HG03196 (cell line): ENCODE measurements at regions not wholly inside any gene's neighbourhood (a gene's known extent, or its start where the extent isn't known, plus 50 kb on each side); places are given as distances from the start of the nearest gene placed in this dataset.
"Not testable (repeated sequence)": the region's sequence is repeated elsewhere in the genome, so short reads cannot be mapped to it uniquely, and the experiment has no call there.

Source experiments
- ATAC-seq: cut with Tn5 transposase; IDR thresholded peaks from one replicate; pipeline ENCODE4 v1.9.1; 2021; ENCODE audit not compliant: unreplicated experiment

DNA sequence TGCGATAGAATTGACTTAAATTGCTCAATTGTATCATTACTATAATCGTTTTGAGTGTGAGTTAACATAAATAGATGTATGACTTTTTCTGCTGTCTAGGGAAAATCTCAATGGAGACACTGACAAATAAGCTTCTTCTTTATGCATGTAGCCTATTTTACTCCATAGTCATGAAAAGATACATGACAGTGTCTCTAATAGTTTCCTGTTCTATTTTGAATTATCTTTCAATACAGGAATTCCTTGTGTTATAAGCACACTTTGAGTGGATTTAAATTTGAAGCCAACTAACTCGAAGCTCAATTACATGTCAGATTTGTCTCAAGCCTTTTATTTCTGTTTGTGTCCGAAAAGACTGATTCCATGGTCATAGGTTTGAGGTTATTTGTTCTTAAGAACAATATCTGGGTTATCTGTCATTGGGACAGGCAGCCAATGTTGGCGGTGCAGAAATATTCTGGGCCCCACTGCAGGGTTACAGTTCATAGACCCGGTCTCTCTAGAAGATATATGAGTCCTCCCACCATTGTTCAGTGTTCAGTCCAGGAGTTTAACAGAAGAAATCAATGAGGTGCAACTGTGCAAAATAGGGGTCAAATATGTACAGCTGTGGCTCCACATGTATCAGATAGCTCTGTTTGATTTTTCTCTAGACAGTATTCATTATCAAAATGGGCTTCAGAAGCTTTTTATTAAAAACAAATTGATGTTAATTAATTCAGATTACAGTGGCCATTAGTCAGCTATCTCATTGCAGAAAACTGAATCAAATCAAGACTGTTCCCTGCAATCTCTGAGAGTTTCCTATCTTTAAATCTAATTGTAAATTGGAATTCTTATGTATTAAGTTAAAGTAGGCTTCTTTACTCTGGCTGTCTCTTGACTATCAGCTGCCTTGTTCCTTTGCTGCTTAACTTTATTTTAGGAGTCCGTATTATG is 1238.8 kb downstream of the NXPH1 start:
- ATAC-seq = no peak

DNA sequence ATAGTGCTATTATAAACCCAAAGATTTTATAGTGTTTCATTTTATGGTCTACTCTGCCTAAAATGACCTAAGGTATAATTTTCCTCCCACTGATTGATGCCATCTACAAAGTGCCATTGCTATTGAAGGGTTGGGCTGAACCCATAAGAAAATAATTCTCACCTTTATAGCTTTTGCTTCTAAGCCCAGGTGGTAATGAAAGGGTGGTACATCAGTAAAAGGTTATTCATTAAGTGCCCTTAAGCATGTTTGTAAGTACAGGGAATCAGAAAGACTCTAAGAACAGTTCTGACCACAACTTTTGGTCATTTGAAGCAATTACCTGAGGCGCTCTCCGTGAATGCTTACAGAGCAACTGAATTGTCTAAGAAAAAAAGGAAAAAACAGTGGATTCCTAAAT is 1247.3 kb downstream of the NXPH1 start:
- ATAC-seq = no peak

DNA sequence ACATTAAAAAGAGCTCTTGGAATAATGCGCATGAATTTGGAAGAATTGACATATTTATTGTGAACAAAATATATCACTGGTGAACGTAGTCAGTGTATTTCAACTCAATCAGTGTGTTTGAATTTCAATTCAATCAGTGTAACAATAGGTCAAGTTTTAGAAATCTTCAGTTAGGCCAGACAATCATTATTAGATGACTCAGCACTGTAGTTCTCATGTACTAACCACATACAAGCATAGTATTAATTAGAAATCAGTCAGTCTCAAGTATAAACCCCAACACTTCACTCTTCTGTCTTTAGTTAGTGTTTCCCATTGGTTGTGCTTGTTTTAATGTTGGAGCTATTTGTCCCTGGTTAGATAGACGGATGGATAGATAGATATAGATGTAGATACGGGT is 1247.9 kb downstream of the NXPH1 start:
- no peak for ATAC-seq

DNA sequence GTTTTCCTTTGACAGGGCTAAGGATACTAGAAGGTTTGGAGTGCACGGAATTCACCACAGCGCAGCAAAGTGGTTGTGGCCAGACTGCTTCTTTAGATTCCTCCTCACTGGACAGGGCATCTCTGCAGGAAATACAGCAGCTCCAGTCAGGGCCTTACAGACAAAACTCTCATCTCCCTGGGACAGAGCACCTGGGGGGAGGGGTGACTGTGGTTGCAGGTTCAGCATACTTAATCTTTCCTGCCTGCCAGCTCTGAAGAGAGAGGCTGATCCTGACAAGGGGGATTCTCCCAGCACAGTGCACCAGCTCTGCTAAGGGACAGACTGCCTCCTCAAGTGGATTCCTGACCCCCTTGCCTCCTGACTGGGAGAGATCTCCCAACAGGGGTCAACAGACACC is 1257.9 kb downstream of the NXPH1 start:
- no peak for ATAC-seq

DNA sequence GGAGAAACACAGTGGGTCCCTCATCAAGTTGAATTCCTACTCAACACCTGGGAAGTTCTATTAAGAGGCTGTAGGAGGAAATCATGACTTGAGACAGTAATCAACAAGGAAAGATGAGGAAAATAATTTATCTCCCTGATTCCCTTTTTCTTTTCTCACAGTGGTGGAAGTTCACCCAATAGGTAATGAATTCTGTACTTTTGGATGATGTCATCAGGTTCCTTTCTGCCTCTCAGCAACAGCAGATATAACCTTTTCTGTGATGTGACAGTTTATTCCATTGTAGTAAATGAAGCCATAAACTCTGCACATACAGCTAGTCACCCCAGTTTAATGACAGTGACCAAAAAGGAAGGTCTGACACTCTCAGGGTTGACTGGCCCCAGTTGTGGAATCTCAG is 1265.0 kb downstream of the NXPH1 start:
- ATAC-seq = no peak

DNA sequence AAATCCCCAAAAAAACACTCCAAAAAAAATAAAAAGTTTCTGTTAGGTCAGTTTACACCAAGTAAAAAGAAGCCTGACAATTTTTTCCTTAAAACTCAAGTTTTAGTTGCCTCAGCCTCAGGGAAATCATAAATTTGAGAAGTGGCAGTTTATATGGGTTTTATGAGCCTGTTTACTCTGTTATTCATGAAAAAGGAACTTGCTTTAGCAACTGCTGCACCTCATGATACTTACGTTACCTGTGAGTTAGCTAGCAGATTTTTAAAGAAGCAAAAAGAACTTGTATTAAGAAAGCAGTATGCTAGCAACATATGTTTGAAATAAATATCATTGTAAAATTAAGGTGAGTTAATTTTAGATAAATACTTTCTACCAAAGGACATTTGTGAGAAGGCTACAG is 1264.5 kb upstream of the PHF14 start:
- no peak for ATAC-seq

DNA sequence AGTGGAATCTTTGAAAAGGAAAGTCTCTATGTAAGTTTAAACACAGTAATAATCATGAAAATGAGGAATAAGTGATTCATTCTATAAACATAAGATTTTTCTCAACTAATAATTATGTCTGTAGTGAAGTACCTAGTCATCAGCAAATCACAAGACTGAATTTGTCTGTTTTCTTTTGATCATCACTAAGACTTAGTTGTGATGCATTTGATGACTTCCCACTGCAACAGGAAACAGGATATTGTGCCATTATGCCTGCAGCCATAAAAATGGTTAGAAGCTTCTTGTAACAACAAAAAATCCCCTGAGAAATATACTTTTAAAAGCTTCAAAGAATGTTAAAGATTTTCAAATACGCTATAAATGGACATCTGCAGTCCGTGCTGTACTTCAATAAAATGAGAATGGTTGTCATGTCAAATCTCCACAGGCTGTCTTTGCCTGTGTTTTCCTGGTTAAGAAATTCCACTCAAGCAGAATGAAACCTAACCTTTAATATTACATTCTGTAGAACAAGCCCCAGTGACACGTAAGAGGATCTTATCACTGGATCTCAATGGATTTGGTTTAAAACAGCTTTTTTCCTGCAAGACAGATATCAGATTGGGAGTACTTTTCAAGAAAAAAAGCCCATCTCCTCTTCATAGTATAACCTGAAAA is 1262.3 kb upstream of the PHF14 start:
- ATAC-seq = no peak

DNA sequence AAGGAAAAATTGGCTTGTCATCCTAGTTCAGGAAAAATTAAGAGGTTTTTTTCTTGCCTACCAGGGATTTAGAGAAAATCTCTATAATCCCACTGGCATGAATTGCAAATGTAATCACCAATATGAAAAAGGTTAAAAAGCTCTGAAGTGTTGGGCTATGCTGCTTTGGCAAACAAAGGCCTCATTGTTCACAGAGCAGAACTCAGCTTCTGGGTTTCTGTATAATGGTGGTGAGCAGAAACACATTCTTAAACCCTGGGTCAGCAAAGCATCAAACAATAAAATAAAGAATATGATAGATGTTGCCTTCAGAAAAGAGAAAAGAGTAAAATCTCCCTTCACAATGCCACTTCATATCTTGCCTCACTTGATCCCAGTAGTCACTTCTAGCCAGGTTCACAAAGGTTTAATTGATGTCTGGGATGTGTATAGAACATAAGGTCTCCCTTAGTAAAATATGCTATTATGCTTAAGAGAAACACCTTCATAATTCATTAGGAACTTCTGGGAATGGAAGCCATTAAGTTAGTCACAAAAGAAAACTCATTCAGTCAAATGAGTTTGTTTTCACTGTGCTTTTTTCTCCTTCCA is 1255.5 kb upstream of the PHF14 start:
- no peak for ATAC-seq

DNA sequence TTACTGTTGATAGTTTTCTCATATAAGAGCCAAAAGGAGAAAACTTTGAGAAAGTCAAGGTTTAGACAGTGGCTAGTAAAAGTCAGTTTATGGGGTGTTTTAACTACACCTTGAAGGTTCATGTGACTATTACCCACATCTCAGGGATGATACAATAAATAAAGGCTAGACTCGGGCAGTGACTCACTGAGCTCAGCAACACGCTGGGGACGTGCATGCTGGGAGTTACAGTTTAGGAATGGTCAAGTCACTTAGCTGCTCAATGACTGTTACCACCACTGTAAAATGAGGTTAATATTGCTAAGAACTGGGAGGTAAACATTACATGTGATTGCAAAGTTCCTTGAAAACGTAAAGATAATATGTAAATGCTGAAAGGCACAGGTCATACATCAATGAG is 1254.4 kb upstream of the PHF14 start:
- no peak for ATAC-seq

DNA sequence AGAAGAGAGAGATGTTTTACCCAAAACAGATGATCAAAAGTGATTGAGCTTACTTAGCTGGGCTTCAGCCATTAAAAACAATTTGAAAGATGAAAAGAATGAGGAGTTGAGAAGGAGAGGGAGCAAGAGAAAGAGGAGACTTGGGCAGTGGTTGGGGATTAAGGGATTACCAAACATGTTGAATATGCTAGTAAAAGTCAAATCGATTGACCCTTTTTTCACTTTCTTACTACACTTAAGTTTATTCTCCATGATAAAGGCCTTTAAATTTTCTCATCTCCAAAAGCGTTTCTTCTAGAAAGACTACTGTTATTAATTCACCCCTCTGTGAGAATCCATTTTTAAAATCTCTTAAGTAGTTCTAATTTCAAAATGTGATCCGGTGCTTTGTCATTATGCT is 1254.0 kb upstream of the PHF14 start:
- no peak for ATAC-seq

DNA sequence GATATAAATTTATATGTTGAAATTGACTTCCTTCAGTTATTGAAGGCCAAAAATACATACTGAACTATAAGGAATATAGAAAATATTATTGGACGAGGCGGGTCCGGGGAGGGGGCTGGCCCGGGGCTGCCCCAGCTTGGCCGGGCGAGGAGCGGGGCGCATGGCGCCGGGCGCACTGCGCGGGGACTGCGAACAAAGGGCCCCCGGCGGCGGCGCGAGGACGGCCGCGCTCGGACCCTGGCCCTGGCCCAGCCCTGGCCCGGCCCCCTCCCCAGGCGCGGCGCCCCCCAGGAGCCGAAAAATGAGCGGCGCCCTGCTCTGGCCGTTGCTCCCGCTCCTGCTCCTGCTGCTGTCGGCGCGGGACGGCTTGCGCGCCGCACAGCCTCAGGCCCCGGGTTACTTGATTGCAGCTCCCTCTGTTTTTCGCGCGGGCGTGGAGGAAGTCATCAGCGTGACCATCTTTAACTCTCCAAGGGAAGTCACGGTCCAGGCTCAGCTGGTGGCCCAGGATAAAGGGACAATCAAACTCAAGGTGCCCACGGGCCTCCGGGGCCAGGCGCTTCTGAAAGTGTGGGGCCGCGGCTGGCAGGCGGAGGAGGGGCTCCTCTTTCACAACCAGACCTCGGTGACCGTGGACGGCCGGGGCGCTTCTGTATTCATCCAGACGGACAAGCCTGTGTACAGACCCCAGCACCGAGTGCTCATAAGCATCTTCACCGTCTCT is 1247.6 kb upstream of the PHF14 start:
- ATAC-seq = not testable (repeated sequence)

DNA sequence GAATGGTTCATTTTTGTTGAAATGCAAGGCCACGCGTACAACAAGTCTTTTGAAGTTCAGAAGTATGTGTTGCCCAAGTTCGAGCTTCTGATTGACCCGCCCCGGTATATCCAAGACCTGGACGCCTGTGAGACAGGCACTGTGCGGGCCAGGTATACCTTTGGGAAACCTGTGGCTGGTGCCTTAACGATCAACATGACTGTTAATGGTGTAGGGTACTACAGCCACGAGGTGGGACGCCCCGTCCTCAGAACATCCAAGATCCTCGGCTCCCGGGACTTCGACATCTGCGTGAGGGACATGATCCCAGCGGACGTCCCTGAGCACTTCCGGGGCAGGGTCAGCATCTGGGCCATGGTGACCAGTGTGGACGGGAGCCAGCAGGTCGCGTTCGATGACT is 1246.9 kb upstream of the PHF14 start:
- not testable (repeated sequence) for ATAC-seq

DNA sequence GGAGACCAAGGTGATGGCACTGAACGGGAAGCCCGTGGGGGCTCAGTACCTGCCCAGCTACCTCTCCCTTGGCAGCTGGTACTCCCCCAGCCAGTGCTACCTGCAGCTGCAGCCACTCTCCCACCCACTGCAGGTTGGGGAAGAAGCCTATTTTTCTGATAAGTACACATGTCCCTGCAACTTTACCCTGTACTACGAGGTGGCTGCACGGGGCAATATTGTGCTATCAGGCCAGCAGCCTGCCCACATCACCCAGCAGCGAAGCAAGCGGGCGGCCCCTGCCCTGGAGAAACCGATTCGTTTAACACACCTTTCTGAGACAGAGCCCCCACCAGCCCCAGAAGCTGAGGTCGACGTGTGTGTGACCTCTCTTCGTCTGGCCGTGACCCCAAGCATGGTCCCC is 1246.2 kb upstream of the PHF14 start:
- not testable (repeated sequence) for ATAC-seq

DNA sequence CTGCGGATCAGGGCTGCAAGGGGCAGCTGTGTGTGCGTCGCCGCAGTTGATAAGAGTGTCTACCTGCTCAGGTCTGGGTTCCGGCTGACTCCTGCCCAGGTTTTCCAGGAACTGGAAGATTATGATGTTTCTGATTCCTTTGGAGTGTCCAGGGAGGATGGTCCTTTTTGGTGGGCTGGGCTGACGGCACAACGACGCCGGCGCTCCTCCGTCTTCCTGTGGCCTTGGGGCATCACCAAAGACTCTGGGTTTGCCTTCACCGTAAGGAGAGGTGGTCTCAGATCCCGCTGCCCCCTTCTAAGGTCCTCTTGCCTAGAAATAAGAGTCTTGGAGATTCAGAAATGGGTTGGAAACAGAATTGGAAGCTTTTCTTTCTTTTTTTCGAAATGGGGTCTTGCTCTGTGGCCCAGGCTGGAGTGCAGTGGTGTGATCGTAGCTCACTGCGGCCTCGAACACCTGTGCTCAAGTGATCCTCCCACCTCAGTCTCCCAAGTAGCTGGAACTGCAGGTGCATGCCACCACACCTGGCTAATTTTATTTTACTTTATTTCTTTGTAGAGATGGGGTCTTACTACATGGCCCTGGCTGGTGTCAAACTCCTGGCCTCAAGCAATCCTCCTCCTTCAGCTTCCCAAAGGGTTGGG is 1245.5 kb upstream of the PHF14 start:
- not testable (repeated sequence) for ATAC-seq

DNA sequence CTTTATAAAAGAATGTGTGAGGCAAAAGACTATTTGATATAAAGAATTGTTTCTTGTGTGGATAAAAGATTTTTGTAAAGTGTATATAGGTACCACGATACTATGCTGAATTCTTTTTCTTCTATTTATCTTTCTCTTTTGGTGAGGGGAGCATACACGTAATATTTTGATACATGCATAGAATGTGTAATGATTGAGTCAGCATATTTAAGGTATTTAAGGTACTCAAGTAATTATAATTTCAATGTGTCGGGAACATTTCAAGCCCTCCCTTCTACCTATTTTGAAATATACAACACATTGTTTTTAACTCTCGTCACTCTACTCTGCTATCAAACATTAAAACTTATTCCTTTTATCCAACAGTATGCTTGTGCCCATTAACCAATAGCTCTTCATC is 1221.6 kb upstream of the PHF14 start:
- ATAC-seq = no peak

DNA sequence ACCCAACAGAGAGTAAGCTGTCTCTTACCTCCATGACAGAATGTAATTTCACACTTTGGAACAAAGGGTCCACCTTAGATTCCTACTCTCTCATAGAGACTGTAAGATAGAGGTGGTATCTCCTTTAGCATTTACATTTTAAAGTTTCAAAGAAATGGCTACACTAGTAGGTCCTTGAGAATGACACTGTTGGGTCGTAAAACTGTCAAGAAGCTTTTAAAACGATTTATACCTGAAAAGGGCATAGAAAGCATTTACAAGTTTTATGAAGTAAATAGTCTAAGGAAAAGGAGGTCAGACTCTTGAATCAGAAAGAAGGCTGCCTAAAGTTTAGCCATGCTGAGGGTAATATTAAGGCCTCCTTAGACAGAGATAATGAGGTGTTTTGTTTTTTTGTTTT is 1212.4 kb upstream of the PHF14 start:
- no peak for ATAC-seq

DNA sequence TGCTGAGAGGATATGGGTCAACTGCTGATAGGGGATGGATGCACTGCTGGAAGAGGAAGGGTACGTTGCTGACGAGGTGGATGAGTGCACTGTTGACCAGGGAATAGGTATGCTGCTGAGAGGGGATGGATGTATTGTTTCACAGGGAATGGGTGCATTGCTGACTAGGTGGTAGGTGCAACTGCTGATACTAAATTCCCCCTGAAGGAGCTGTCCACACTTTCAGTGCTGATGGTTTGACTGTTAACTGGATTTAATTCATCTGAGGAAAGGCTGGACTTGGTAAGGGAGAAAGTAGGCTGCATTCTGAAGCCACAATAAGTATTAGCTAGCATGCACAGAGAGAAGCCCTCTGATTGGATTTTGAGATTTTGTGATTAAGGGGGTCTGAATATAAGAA is 1196.8 kb upstream of the PHF14 start:
- ATAC-seq = no peak

DNA sequence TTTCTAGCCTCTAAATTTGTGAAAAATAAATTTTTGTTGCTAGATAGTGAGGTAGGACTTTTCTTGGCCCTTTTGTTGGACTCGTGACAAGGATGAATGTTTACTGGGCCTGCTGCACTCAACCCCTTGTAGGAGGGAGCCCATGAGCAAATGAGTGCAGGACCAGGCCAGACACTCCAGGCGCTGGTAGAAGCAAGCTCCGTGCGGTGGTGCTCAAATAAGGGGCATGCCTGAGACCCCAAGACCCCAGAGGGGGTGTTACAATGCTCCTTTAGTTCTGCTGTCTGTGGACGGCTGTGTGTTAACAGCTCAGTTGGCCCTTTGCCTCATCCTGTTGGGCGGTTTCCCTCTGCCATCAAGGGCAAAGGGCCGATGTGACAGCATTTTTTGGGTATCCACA is 1195.3 kb upstream of the PHF14 start:
- ATAC-seq = no peak

DNA sequence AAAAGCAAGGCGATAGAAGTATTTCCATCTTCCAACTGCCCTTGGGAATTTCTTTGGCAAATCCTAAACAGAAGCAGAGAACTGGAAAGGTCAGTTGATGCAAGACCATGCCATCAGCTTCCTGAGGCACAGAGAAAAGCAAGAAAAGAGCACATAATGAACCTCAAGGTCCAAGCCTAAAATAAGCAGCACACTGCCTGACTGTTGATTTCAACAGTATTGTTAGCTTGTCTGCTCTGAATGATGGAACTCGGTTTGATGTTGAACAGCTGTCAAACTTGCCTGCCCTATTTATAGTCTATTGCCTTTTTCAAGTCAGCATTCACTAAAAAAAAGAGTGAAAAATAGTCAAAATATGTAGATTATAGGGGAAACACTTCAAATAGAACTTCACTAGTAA is 1192.0 kb upstream of the PHF14 start:
- ATAC-seq = no peak

DNA sequence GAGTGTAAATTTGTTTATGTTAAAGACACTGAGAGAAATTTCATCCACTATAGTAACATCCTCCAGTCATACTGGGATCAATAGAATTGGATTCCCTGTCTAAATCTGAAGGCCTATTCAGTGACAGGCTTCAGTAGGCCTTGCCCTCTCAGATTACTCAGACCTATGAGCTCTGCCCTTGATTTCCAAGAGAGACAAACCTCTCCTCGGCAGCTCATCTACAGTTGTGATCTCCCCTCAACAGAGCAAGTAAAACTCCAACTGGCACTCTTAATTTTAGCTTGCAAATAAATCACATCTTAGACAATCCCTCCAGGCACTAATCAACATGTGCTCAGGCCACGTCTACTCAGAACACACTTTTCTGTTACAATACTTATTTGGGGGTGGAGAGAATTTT is 1191.4 kb upstream of the PHF14 start:
- no peak for ATAC-seq

DNA sequence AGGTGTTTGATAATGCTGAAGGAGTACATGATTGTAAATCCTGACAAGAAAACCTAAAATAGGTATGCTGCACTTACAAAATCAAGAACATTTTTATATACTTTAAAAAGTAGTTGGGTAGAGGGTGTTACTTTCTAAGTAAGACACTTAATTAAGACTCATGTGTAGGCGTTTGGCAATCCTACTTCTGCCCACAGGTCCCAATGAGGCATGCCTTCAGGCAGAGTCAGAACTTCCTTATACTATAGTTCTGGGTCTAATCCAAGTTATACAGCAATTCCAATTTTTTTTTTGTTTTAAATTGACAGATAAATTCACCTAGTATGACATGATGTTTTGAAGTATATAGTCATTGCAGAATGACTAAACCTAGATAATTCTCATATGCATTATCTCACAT is 1188.5 kb upstream of the PHF14 start:
- no peak for ATAC-seq
